ENCODE measurements at regions not wholly inside any gene's neighbourhood (a gene's known extent, or its start where the extent isn't known, plus 50 kb on each side); places are given as distances from the start of the nearest gene placed in this dataset.

- TF ChIP-seq POLR2A (IDR thresholded peaks at IDR 0.05; ENCODE audit: low read depth, low read length) (no peak), POLR2AphosphoS5 (IDR thresholded peaks at IDR 0.05; ENCODE audit: low read depth, low read length) (no peak), TAF1 (IDR thresholded peaks at IDR 0.05; ENCODE audit: borderline replicate concordance, low read depth, low read length) (no peak)
Observed at GRCh38 chr1:60196026-60196425, 122.5 kb upstream of the C1orf87 start.

Data from GM12892 (cell line).